HEK293T (cell line): ENCODE measurements at regions not wholly inside any gene's neighbourhood (a gene's known extent, or its start where the extent isn't known, plus 50 kb on each side); places are given as distances from the start of the nearest gene placed in this dataset.

Source experiments
- CTCF ChIA-PET: fragments of 350-600 bp; formaldehyde crosslinking; extraction: SDS; loops from one replicate; lab custom pipeline; 2021; ENCODE audit warnings: antibody characterized with exemption, inconsistent platforms; lab: Yijun Ruan, JAX
- POLR2A ChIA-PET: fragments of 350-600 bp; formaldehyde crosslinking; extraction: SDS; loops from one replicate; lab custom pipeline; 2020; ENCODE audit warnings: antibody characterized with exemption, inconsistent platforms; lab: Yijun Ruan, JAX
- DNase-seq: peaks from one replicate; pipeline ENCODE4 v3.0.0; 2012; ENCODE audit warnings: mixed read lengths; ENCODE audit errors: extremely low spot score
- ARNT ChIP-seq: fragments of 450-650 bp; IDR thresholded peaks from 2 replicates; pipeline ENCODE4 v1.6.1; 2017; ENCODE audit warnings: mild to moderate bottlenecking
- BHLHE40 ChIP-seq: fragments of 450-650 bp; IDR thresholded peaks from 2 replicates; pipeline ENCODE4 v1.6.1; 2016; ENCODE audit warnings: mild to moderate bottlenecking, moderate library complexity, borderline replicate concordance
- CTBP1 ChIP-seq: fragments of 450-650 bp; IDR thresholded peaks from 2 replicates; pipeline ENCODE4 v1.6.1; 2016; ENCODE audit warnings: borderline replicate concordance
- ELF4 ChIP-seq: fragments of 450-650 bp; IDR thresholded peaks from 2 replicates; pipeline ENCODE4 v1.6.1; 2017; ENCODE audit warnings: antibody characterized with exemption
- FOXA1 ChIP-seq: fragments of 450-650 bp; IDR thresholded peaks from 2 replicates; pipeline ENCODE4 v1.6.1; 2016; ENCODE audit warnings: mild to moderate bottlenecking
- FOXK2 ChIP-seq: fragments of 450-650 bp; IDR thresholded peaks from 2 replicates; pipeline ENCODE4 v1.6.1; 2016; ENCODE audit warnings: mild to moderate bottlenecking
- FOXM1 ChIP-seq: fragments of 450-650 bp; IDR thresholded peaks from 2 replicates; pipeline ENCODE4 v1.6.1; 2017; ENCODE audit warnings: mild to moderate bottlenecking, borderline replicate concordance
- HDGF ChIP-seq: fragments of 450-650 bp; IDR thresholded peaks from 2 replicates; pipeline ENCODE4 v1.6.1; 2017; ENCODE audit warnings: antibody characterized with exemption, borderline replicate concordance
- L3MBTL2 ChIP-seq: fragments of 450-650 bp; conservative IDR thresholded peaks from 2 replicates; pipeline ENCODE4 v1.6.1; 2016; ENCODE audit warnings: mild to moderate bottlenecking
- LEF1 ChIP-seq: fragments of 450-650 bp; IDR thresholded peaks from 2 replicates; pipeline ENCODE4 v1.6.1; 2017; ENCODE audit warnings: mild to moderate bottlenecking, borderline replicate concordance
- NFRKB ChIP-seq: fragments of 450-650 bp; IDR thresholded peaks from 2 replicates; pipeline ENCODE4 v1.6.1; 2016; ENCODE audit warnings: mild to moderate bottlenecking, moderate library complexity
- SP1 ChIP-seq: fragments of 450-650 bp; IDR thresholded peaks from 2 replicates; pipeline ENCODE4 v1.6.1; 2017
- SUZ12 ChIP-seq: fragments of 450-650 bp; IDR thresholded peaks from 2 replicates; pipeline ENCODE4 v1.6.1; 2016; ENCODE audit warnings: mild to moderate bottlenecking
- TARDBP ChIP-seq: fragments of 450-650 bp; IDR thresholded peaks from 2 replicates; pipeline ENCODE4 v1.6.1; 2016
- ZNF384 ChIP-seq: fragments of 450-650 bp; IDR thresholded peaks from 2 replicates; pipeline ENCODE4 v1.6.1; 2016
- TF ChIP-seq, protein P1 (sequence below): fragments of 450-650 bp; IDR thresholded peaks from 2 replicates; pipeline ENCODE4 v1.6.1; 2016

DNA sequence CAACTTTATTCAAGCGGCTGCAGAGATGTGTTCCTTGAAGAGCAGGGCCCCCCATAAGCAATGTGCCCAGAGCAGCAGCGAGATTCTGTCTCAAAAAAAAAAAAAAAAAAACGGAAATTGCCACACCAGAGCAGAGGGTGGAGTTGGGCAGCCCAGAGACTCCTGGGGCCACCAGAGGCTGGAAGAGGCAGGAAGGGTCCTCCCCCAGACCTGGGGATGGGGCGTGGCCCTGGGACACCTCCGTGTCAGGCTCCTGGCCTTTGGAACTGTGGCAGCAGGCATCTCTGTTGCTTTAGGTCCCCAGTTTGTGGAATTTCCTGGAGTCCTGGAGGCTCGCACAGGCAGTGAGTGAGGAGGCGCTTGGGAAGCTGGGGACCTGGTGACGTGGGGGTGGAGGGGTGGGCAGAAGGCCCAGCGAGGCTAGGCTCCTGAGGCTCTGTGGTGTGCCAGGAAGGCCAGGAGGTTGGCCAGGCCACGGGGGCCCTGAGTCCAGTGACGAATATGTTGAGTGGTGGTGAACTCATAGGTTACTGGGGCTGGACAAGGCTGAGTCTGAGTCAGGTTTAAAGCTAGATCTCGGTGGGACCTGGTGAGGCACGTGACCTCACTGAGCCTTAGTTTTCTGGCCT, 735.6 kb downstream of the BRD1 start:
- no peak for DNase-seq
- TF ChIP-seq NFRKB, result no peak
- no peak for TF ChIP-seq ZNF384
- no peak for TF ChIP-seq HDGF
- TF ChIP-seq TARDBP, result no peak
- TF ChIP-seq LEF1, result no peak
- no peak for TF ChIP-seq SUZ12
- TF ChIP-seq FOXA1, result no peak
- no peak for TF ChIP-seq L3MBTL2
- TF ChIP-seq BHLHE40, result no peak
- TF ChIP-seq SP1, result no peak
- no peak for TF ChIP-seq FOXK2
- no peak for TF ChIP-seq CTBP1
- TF ChIP-seq, protein P1, sequence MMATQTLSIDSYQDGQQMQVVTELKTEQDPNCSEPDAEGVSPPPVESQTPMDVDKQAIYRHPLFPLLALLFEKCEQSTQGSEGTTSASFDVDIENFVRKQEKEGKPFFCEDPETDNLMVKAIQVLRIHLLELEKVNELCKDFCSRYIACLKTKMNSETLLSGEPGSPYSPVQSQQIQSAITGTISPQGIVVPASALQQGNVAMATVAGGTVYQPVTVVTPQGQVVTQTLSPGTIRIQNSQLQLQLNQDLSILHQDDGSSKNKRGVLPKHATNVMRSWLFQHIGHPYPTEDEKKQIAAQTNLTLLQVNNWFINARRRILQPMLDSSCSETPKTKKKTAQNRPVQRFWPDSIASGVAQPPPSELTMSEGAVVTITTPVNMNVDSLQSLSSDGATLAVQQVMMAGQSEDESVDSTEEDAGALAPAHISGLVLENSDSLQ, result no peak
- ChIA-PET CTCF (no interaction called here), POLR2A (no interaction called here)

GRCh38 chr22:49091451-49091850, 736.2 kb downstream of the BRD1 start:
- CTCF ChIA-PET, result no interaction called here
- no peak for DNase-seq
- TF ChIP-seq FOXA1, result no peak
- no peak for TF ChIP-seq NFRKB
- TF ChIP-seq HDGF, result no peak
- TF ChIP-seq CTBP1, result no peak
- no peak for TF ChIP-seq SUZ12
- no peak for TF ChIP-seq TARDBP
- POLR2A ChIA-PET, result no interaction called here

GRCh38 chr22:49090853-49091135, 736.9 kb downstream of the BRD1 start:
- DNase-seq, result no peak
- ChIA-PET CTCF (no interaction called here), POLR2A (no interaction called here)
- no peak for TF ChIP-seq TARDBP
- no peak for TF ChIP-seq SUZ12
- no peak for TF ChIP-seq ZNF384
- TF ChIP-seq CTBP1, result no peak
- no peak for TF ChIP-seq SP1
- no peak for TF ChIP-seq HDGF
- TF ChIP-seq FOXK2, result no peak
- TF ChIP-seq, protein P1, result no peak
- no peak for TF ChIP-seq NFRKB
- no peak for TF ChIP-seq LEF1
- no peak for TF ChIP-seq ELF4

DNA sequence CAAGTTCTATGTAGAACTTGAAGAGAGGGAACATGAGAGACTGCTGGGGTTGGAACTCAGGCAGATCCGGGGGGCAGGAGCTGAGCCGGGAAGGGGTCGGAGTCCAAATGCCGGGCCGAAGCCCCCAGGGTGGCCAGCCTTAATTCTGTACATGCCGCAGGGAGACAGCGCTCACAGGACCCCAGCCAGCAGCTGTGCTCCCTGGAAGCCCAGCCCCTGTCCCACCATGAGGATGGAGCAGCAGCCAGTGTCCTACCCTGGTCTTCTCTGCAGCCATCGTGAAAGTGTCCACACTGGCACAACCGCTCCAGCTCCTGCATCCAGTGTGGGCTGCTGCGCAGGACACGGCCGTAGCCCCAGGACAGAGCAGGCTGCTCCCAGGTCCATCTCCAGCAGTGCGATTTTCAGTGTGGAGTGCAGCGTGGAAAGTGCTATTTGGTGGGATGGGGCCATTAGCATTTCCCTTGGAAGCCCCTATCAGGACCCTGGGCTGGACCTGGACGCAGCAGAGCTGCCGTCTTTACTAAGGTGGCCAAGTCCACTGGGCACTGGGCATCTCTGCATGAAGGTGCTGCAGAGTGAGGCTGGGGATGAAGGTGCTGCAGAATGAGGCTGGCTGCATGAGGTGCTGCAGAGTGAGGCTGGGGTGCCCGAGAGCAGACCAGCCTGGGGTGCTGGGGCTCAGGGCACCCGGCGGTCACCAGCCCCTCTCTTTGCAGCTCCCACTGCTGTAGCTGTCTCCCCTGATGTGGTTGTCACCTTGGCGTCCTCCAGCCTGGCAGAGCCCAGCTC, 737.4 kb downstream of the BRD1 start:
- CTCF ChIA-PET, result no interaction called here
- TF ChIP-seq HDGF, result no peak
- TF ChIP-seq, protein P1, result no peak
- TF ChIP-seq TARDBP, result no peak
- TF ChIP-seq SP1, result no peak
- no peak for TF ChIP-seq ELF4
- no peak for TF ChIP-seq FOXK2
- no peak for TF ChIP-seq ARNT
- TF ChIP-seq FOXA1, result no peak
- no peak for TF ChIP-seq CTBP1
- no peak for TF ChIP-seq FOXM1
- TF ChIP-seq L3MBTL2, result no peak
- POLR2A ChIA-PET, result no interaction called here
- no peak for DNase-seq

DNA sequence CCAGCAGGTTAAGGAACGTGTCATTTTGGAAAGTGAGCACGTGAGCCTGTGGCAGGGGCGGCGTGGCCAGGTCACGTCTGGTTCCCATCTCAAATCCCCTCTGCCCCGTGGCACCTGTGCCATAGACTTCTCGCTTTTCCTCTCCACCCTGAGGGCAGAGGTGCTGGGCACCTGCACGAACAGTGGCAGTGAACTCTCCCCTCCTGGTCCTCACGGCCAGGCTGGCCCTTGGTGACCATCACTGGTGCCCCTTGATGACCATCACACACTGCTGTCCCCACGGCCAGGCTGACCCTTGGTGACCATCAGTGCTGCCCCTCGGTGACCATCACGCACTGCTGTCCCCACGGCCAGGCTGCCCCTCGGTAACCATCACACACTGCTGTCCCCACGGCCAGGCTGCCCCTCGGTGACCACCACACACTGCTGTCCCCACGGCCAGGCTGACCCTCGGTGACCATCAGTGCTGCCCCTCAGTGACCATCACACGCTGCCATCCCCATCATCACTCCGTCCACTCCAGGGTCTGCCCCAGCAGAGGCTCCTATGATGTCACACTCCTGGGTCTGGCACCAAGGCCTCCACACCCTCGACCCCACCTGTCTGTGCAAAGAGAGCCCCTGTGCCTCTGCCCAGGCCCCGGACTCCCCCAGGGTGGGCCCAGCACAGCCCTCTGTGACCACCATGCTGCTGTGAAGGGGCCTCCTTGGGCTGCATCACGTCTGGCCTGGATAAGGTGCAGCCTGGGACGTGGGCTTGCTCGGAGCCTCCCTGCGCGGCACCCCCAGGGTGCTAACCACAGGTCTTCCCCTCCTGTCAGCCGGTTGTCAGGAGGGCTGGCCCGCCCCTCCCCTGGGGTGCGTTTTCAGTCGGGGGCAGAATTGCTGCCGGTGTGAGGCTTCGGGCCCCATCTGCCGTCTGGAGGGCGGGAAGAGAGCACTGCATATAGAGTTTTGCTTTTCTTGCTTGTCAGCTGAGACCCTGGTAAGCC, 738.6 kb downstream of the BRD1 start:
- ChIA-PET CTCF (no interaction called here), POLR2A (no interaction called here)
- no peak for DNase-seq
- TF ChIP-seq HDGF, result no peak
- no peak for TF ChIP-seq ELF4
- no peak for TF ChIP-seq FOXM1
- TF ChIP-seq SP1, result no peak
- no peak for TF ChIP-seq L3MBTL2
